HCT116 (cell line): ENCODE measurements at regions not wholly inside any gene's neighbourhood (a gene's known extent, or its start where the extent isn't known, plus 50 kb on each side); places are given as distances from the start of the nearest gene placed in this dataset.
A peak's percentile ranks its signal among the peaks of the same experiment; 100 is the strongest.

ENCODE experiments used
- ATAC-seq: fragments of 200-7000 bp; cut with Tn5 transposase; 2 replicates; pipeline ENCODE4 v1.9.1; 2020; ENCODE audit warnings: mild to moderate bottlenecking, moderate library complexity
- BruUV-seq: library from RNA; stranded (reverse); fragments of 400-500 nt; replicated peaks from 2 replicates; lab custom pipeline; 2021; lab: Mats Ljungman, UMichigan
- CTCF ChIA-PET: fragments of 300-600 bp; sonication (Branson Sonifier 250); formaldehyde crosslinking; loops from one replicate; lab custom pipeline; 2021; ENCODE audit warnings: antibody characterized with exemption; lab: Charles Lee
- POLR2A ChIA-PET: fragments of 300-600, 350-600 bp; sonication (Branson Sonifier 250); formaldehyde crosslinking; loops from one replicate; lab custom pipeline; 2021; ENCODE audit warnings: antibody characterized with exemption; lab: Charles Lee
- RAD21 ChIA-PET, 2 experiments: fragments of 300-600 bp; sonication (Branson Sonifier 250); formaldehyde crosslinking; loops; one replicate each; lab custom pipeline; 2023; ENCODE audit warnings: low total read pairs in 2 of 2; ENCODE audit not compliant: uncharacterized antibody in 2 of 2, unreplicated experiment in 2 of 2, low non-redundant PET in 1 of 2; lab: Charles Lee
- DNase-seq: peaks from one replicate; pipeline ENCODE4 v3.0.0-alpha.2; 2010; ENCODE audit warnings: low read depth, low spot score
- H2AFZ ChIP-seq: fragments of 200-600 bp; shearing (Covaris generic), sonication (generic); 2 replicates; pipeline ENCODE4 v1.6.1; 2017; ENCODE audit warnings: low read depth, mixed run types, mixed read lengths, antibody characterized with exemption, low read length; ENCODE audit not compliant: poor library complexity, severe bottlenecking
- H3K27ac ChIP-seq: 2 replicates; pipeline ENCODE4 v1.5.1; 2012; ENCODE audit warnings: low read depth, low read length
- H3K27me3 ChIP-seq: fragments of 200-600 bp; sonication (generic); 2 replicates; pipeline ENCODE4 v1.6.1; 2016; ENCODE audit warnings: mixed run types, low read length, mixed read lengths; ENCODE audit not compliant: insufficient read depth
- H3K36me3 ChIP-seq, 2 experiments: fragments of 200-500 bp in 1 of 2; fragments of 200-600 bp in 1 of 2; sonication (Bioruptor generic) in 1 of 2; sonication (generic) in 1 of 2; 2 replicates each; pipeline versions ENCODE4 v1.5.1 to v1.6.1; 2014 to 2016; ENCODE audit warnings: low read length in 2 of 2, inconsistent platforms in 1 of 2, mixed read lengths in 1 of 2, mixed run types in 1 of 2; ENCODE audit not compliant: insufficient read depth in 2 of 2, control insufficient read depth in 1 of 2
- H3K4me1 ChIP-seq, 2 experiments: fragments of 200-600 bp in 1 of 2; sonication (generic) in 1 of 2; 2 replicates each; pipeline versions ENCODE4 v1.5.1 to v1.6.1; 2012 to 2017; ENCODE audit warnings: low read length in 2 of 2, inconsistent platforms in 1 of 2, mild to moderate bottlenecking in 1 of 2, mixed read lengths in 1 of 2, mixed run types in 1 of 2, moderate library complexity in 1 of 2; ENCODE audit not compliant: insufficient read depth in 2 of 2, control insufficient read depth in 1 of 2
- H3K4me2 ChIP-seq: fragments of 200-600 bp; sonication (generic); 2 replicates; pipeline ENCODE4 v1.6.1; 2017; ENCODE audit warnings: mixed run types, low read length, mixed read lengths
- H3K4me3 ChIP-seq, 2 experiments: fragments of 200-600 bp in 1 of 2; sonication (generic) in 1 of 2; replicated peaks in 1 of 2; 2 replicates each; pipeline ENCODE4 v1.5.1; 2011 to 2016; ENCODE audit warnings: low read length in 2 of 2, control low read depth in 1 of 2, low read depth in 1 of 2, mild to moderate bottlenecking in 1 of 2, mixed read lengths in 1 of 2, mixed run types in 1 of 2
- H3K79me2 ChIP-seq: fragments of 200-600 bp; sonication (generic); 2 replicates; pipeline ENCODE4 v1.6.1; 2017; ENCODE audit warnings: mild to moderate bottlenecking, mixed run types, low read length, moderate library complexity, mixed read lengths; ENCODE audit not compliant: insufficient read depth
- H3K9ac ChIP-seq: fragments of 200-600 bp; sonication (generic); 2 replicates; pipeline ENCODE4 v1.6.1; 2016; ENCODE audit warnings: low read length, mixed read lengths
- H3K9me2 ChIP-seq: fragments of 200-600 bp; sonication (generic), shearing (Covaris generic); 2 replicates; pipeline ENCODE4 v1.6.1; 2017; ENCODE audit warnings: mixed run types, mild to moderate bottlenecking, moderate library complexity; ENCODE audit not compliant: insufficient read depth
- H3K9me3 ChIP-seq, 2 experiments: fragments of 200-500 bp in 1 of 2; fragments of 200-600 bp in 1 of 2; sonication (Bioruptor generic) in 1 of 2; sonication (generic) in 1 of 2; 2 replicates each; pipeline ENCODE4 v1.6.1; 2014 to 2017; ENCODE audit warnings: low read length in 2 of 2, mixed read lengths in 2 of 2, inconsistent platforms in 1 of 2, low read depth in 1 of 2, mild to moderate bottlenecking in 1 of 2, mixed run types in 1 of 2, moderate library complexity in 1 of 2; ENCODE audit not compliant: control insufficient read depth in 1 of 2, insufficient read depth in 1 of 2
- H4K20me1 ChIP-seq: fragments of 200-600 bp; sonication (generic), shearing (Covaris generic); 2 replicates; pipeline ENCODE4 v1.6.1; 2017; ENCODE audit warnings: mixed run types, mild to moderate bottlenecking, moderate library complexity; ENCODE audit not compliant: insufficient read depth
- ATF3 ChIP-seq: IDR thresholded peaks from 2 replicates; pipeline ENCODE4 v1.6.1; 2012
- CBX3 ChIP-seq: IDR thresholded peaks from 2 replicates; pipeline ENCODE4 v1.6.1; 2012; ENCODE audit warnings: low read depth
- CEBPB ChIP-seq: IDR thresholded peaks from 2 replicates; pipeline ENCODE4 v1.6.1; 2012; ENCODE audit warnings: low read depth
- EGR1 ChIP-seq: IDR thresholded peaks from 2 replicates; pipeline ENCODE4 v1.6.1; 2012; ENCODE audit warnings: low read depth
- ELF1 ChIP-seq: IDR thresholded peaks from 2 replicates; pipeline ENCODE4 v1.6.1; 2012; ENCODE audit warnings: low read depth, borderline replicate concordance
- EZH2 ChIP-seq: fragments of 200-600 bp; sonication (generic); IDR thresholded peaks from 2 replicates; pipeline ENCODE4 v1.6.1; 2017; ENCODE audit warnings: antibody characterized with exemption, mixed run types
- EZH2phosphoT487 ChIP-seq: fragments of 200-600 bp; IDR thresholded peaks from 2 replicates; pipeline ENCODE4 v1.6.1; 2018; ENCODE audit warnings: antibody characterized with exemption, borderline replicate concordance
- FOSL1 ChIP-seq: IDR thresholded peaks from 2 replicates; pipeline ENCODE4 v1.6.1; 2012; ENCODE audit warnings: low read depth
- JUND ChIP-seq: IDR thresholded peaks from 2 replicates; pipeline ENCODE4 v1.6.1; 2012
- POLR2A ChIP-seq: IDR thresholded peaks from 2 replicates; pipeline ENCODE4 v1.7.0; 2011; ENCODE audit warnings: borderline replicate concordance; ENCODE audit not compliant: insufficient read depth, insufficient read length; ENCODE audit errors: extremely low read depth
- POLR2AphosphoS5 ChIP-seq: IDR thresholded peaks from 2 replicates; pipeline ENCODE4 v1.6.1; 2011; ENCODE audit warnings: mild to moderate bottlenecking, low read depth, low read length, moderate library complexity
- RAD21 ChIP-seq: IDR thresholded peaks from 2 replicates; pipeline ENCODE4 v1.6.1; 2012; ENCODE audit warnings: low read depth, mild to moderate bottlenecking
- REST ChIP-seq: IDR thresholded peaks from 2 replicates; pipeline ENCODE4 v1.6.1; 2012; ENCODE audit warnings: low read depth
- SIN3A ChIP-seq: IDR thresholded peaks from 2 replicates; pipeline ENCODE4 v1.6.1; 2012; ENCODE audit warnings: low read depth
- SP1 ChIP-seq: IDR thresholded peaks from 2 replicates; pipeline ENCODE4 v1.6.1; 2012; ENCODE audit warnings: low read depth
- TCF7L2 ChIP-seq: IDR thresholded peaks from 2 replicates; pipeline ENCODE4 v1.7.0; 2011; ENCODE audit warnings: borderline replicate concordance, inconsistent platforms; ENCODE audit not compliant: insufficient read depth, insufficient read length; ENCODE audit errors: extremely low read depth
- ZBTB33 ChIP-seq: IDR thresholded peaks from 2 replicates; pipeline ENCODE4 v1.6.1; 2011; ENCODE audit warnings: mild to moderate bottlenecking, low read length, moderate library complexity; ENCODE audit not compliant: insufficient replicate concordance; ENCODE audit errors: extremely low read depth
- ZFX ChIP-seq: fragments of 450-650 bp; IDR thresholded peaks from 2 replicates; pipeline ENCODE4 v1.6.1; 2017
- ZNF274 ChIP-seq: fragments of 200-500 bp; sonication (Bioruptor generic); IDR thresholded peaks from 2 replicates; pipeline ENCODE4 v1.6.1; 2014; ENCODE audit warnings: mild to moderate bottlenecking, low read depth, low read length, inconsistent platforms
- intact Hi-C: fragments of 100-400 bp; cut with micrococcal nuclease; formaldehyde crosslinking; loops from 2 replicates; pipeline ENCODE4 v1.10.0; 2022
- TF ChIP-seq, protein P1 (sequence below): IDR thresholded peaks from 2 replicates; pipeline ENCODE4 v1.6.1; 2012

DNA sequence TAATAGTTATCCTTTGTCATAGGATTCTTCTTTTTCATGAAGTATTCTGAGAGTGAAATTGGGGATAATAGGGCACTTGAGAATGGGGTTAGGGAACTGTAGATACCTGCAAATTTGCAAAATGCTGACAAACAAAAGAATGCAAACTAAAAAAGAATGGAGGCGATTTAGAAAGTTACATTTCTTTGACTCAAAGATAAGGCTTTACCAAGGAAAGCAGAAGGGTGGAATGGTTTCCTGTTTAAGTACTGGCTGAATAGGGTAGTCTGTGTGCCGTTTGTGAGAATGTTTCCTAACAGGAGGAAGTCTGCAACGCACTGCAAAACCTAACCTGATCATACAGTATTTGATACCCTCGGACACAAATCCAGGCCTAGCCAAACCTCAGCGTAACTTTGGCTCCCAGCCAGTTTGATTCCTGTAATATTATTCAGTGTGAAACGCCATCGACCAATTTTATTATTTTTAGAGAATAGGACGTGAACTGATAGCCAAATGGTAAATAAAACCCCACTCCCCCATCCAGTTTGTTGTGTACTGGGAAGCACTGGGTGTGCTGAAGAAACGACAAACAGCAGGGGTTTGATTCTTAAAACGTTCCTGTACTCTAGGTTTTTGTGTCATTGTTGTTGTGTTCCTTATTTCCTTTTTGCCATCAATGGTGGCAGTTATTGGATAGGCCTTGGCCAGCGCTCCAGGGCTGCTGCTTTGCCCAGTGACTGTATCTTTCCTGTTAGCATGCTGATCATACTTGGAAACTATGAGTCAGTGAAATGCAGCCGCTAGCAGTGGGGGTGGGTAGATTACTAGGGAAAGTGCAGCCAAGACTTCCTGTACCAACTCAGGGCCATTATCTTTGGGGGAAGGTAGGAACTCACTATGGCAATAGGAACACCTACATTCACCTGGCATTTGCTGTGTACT, 148.0 kb upstream of the TBL1XR1 start:
- no peaks in the 10 kb centered on the region for H3K9me2 ChIP-seq
- H2AFZ ChIP-seq: peak overlapping the region; percentile 74
- H3K4me1 ChIP-seq: peaks cover 35 to 55% of the 10 kb centered on the region in 2 experiments
- BruUV-seq: TSS peak; percentile 98
- peak overlapping the region; percentile 91 for H3K27ac ChIP-seq
- no peaks in the 10 kb centered on the region for H3K79me2 ChIP-seq
- H4K20me1 ChIP-seq: no peaks in the 10 kb centered on the region
- H3K9ac ChIP-seq: peak overlapping the region; percentile 70
- RAD21 ChIA-PET: interaction anchor here (0.8 to 1.4 kb wide), 2 partner anchors 12 to 13 kb away, joined by 3 to 4 read pairs; no protein-coding TSS in a partner anchor
- CTCF ChIA-PET: interaction anchor here (0.6 to 0.8 kb wide), 2 partner anchors 293 to 295 kb away, joined by 3 to 5 read pairs; no protein-coding TSS in a partner anchor
- peak overlapping the region; percentile 8 to 36; a peak in 2 of 4 replicates for H3K4me3 ChIP-seq
- POLR2A ChIA-PET: interaction anchor here (1.0 to 3.7 kb wide), 4 partner anchors 12 to 147 kb away, joined by 3 to 49 read pairs (median 4); no protein-coding TSS in a partner anchor
- ATAC-seq: peak; percentile 92
- H3K36me3 ChIP-seq: no peaks in the 10 kb centered on the region
- DNase-seq: peak; percentile 96
- intact Hi-C loops: loop anchor here (1.0 to 2.0 kb wide), 2 partner anchors 13 to 61 kb away; no protein-coding TSS in a partner anchor
- H3K9me3 ChIP-seq: no peaks in the 10 kb centered on the region
- peak overlapping the region; percentile 79 for H3K4me2 ChIP-seq
- no peaks in the 10 kb centered on the region for H3K27me3 ChIP-seq
- TF ChIP-seq SP1: peak; percentile 99
- TF ChIP-seq, protein P1, sequence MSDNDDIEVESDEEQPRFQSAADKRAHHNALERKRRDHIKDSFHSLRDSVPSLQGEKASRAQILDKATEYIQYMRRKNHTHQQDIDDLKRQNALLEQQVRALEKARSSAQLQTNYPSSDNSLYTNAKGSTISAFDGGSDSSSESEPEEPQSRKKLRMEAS: peak; percentile 85
- peak; percentile 96 for TF ChIP-seq CBX3
- peak; percentile 33; the same call in 1 of the 2 replicates for TF ChIP-seq ELF1
- peak; percentile 72; the same call in 1 of the 2 replicates for TF ChIP-seq EGR1
- TF ChIP-seq EZH2: no peak
- peak; percentile 71; the same call in 1 of the 2 replicates for TF ChIP-seq ATF3
- no peak for TF ChIP-seq EZH2phosphoT487
- TF ChIP-seq CEBPB: peak; percentile 69
- no peak for TF ChIP-seq ZNF274
- TF ChIP-seq TCF7L2: peak; percentile 84
- TF ChIP-seq POLR2A: peak; percentile 68
- TF ChIP-seq REST: no peak
- TF ChIP-seq FOSL1: peak; percentile 98
- TF ChIP-seq JUND: peak; percentile 99
- TF ChIP-seq ZFX: peak; percentile 28; the same call in 1 of the 2 replicates
- TF ChIP-seq RAD21: peak; percentile 52
- peak; percentile 64; the same call in 1 of the 2 replicates for TF ChIP-seq SIN3A
- peak; percentile 75 for TF ChIP-seq POLR2AphosphoS5
- TF ChIP-seq ZBTB33: peak; percentile 81
